OCI-M1 (cell line): ENCODE measurements at regions not wholly inside any gene's neighbourhood (a gene's known extent, or its start where the extent isn't known, plus 50 kb on each side); places are given as distances from the start of the nearest gene placed in this dataset.

Experiments
- DNase-seq: peaks from one replicate; lab custom pipeline; 2025; lab: John Stamatoyannopoulos, UW

GRCh38 chr14:26204366-26204727, 393.5 kb downstream of the NOVA1 start:
- DNase-seq: no peak

GRCh38 chr14:26200687-26201086, 397.1 kb downstream of the NOVA1 start:
- no peak for DNase-seq

DNA sequence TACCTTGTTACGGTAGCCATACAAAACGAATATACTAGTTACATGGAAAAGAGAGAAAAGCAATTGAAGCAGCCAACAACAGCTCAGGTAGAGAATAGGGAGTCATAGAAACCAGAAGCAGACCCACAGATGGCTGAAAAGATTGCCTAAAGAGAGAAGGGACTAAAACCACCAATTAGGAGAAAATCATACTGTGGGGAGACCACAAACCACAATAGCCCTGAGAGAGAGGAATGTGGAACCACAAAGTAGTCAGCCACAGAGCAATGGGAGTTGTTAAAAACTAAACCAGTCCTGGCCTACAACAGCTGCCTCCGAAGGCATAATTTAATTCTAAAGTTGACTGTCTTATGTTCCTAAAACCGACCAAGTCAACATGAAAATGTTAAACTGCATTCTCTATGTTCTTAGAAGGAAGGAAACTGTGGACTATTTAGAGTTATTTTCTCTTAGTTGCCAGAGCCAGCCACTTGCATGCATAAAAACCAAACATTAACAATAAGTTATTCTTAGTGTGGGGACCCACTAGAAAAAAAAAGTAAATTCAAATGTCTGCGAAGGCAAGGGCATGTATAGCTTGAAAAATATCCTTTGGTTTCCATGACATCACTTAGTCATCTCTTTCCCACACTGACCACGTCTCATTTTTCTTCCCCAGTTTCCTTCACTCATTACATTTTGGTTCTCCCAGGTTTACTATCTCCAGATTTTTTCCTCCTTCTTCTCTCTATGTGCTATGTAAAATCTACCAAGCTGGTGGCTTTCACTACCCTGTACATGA, 398.1 kb downstream of the NOVA1 start:
- peak; percentile 78 for DNase-seq

DNA sequence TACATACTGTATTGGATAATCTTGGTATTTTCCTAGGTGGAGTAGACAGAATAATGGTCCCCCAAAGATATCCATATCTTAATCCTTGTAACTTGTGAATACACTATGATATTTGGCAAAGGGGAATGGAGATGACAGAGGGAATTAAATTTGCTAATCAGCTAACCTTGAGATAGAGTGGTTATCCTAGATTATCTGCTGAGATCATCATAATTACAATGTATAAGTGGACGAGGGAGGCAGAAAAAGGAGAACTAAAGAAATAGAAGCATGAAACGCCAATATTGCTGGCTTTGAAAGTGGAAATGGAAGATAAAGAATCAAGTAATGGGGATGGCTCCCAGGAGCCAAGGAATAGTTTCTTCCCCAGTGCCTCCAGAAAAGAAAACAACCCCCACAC, 398.7 kb downstream of the NOVA1 start:
- DNase-seq: no peak

GRCh38 chr14:26194816-26195215, 403.0 kb downstream of the NOVA1 start:
- no peak for DNase-seq

DNA sequence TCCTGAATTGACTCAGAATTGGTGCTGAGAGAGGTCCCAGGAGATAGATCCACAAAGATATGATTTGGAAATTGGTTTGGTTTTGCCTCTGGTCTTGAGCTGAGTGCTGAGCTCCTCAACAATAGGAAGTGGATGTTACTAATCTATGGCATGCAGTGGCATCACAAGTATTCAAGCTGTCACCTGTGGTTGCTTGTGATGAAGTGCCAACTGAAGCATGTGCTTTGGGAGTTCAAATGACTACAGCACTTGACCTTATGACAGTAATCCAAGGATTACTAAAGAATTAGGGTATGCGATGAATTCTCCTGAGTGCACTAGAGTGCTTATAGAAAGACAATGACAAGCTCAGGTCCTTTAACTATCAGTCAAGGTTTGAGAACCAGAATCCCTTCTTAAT, 406.2 kb downstream of the NOVA1 start:
- no peak for DNase-seq

DNA sequence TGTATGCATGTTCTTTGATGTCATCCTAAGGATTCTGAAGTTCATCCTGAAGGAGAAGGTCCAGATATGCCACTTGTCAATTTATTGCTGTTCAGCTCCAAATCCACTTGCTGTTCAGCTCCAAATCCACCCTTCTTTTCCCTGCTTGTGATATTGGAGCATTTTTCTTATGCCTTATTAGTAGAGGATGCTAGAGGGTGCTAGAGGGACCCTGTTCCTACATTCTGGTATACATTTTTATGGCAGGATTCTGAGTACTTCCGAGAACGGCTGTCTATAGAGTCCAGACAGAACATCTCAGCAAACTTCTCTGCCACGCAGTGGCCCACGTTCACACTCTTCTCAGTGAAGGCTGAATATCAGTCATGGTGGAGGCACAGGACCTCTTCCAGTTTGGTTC, 406.7 kb downstream of the NOVA1 start:
- peak; percentile 8 for DNase-seq

DNA sequence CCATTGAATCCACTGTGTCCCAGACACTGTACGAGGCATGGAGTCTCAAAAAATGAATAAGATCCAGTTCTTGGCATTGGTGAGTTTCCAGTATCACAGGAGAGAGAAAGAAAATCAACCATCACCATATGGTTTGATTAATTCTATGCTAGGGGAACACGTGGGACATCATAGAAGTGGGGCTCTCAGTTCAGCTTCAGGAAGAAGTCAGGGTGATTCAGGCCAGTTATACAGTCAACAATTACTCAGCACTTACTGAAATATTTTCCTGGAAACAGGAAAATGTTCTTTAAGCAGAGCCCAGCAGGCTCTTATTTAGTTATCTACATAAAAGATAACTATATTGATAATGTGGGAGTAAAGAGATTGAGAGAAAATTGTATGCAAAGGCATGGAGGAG, 407.2 kb downstream of the NOVA1 start:
- no peak for DNase-seq

- DNase-seq: no peak
These were observed 409.7 kb downstream of the NOVA1 start for GRCh38 chr14:26187996-26188620.

GRCh38 chr14:26180221-26180620, 417.6 kb downstream of the NOVA1 start:
- no peak for DNase-seq

DNA sequence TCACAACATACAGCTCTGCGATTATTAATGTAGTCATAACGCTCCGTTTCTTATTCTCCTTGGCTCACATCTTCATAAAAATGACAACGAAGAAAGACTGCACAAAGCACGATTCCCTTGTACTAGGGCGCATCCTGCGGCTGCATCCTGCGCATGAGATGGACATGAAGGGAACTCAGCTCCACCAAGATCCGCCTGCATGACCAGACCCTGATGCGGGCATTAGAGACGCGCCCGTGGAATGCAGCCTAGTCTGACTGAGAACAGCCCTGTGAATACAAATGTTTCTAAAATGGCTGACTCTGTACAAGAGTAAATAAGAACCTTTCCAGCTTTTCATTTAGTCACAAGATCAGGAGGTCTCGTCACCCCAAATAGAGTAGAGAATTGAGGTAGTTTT, 422.2 kb downstream of the NOVA1 start:
- no peak for DNase-seq

DNA sequence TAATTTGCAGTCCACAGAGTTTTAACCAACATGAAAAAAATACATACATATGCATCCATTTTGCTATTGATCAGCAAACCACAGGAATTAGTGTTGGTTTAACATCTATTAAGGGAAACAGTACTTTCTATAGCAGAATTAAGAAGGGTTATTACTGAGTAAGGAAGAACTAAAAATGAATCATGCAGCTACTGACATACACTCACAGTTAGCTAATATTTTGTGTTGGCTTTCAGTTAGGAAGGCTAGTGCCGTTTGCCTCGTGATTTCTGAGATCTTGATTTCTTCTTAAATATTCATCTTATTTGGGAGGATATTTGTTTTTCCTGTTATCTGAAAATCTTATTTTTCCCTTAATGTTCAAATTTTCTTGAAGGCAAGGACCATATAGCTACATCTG, 423.4 kb downstream of the NOVA1 start:
- no peak for DNase-seq

GRCh38 chr14:26173581-26174110, 424.2 kb downstream of the NOVA1 start:
- DNase-seq: no peak

DNA sequence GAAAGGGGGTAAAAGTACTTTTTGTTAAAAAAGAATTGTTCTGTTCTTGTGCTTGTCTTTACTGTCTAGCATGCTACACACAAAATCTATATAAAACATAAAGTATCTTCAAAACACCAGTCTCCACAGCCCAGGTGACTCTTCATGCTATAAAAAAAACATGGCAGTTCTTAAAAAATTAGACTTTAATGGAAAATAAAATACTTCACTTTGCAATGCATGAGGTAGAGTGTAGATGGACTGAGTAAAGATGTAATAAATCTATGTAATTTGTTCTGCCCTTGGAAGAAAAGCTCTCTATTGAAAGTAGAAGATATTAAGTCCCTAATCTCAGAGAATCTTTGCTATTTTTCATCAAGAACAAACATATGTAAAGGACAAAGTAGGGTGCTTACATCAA, 425.4 kb downstream of the NOVA1 start:
- DNase-seq: no peak

DNA sequence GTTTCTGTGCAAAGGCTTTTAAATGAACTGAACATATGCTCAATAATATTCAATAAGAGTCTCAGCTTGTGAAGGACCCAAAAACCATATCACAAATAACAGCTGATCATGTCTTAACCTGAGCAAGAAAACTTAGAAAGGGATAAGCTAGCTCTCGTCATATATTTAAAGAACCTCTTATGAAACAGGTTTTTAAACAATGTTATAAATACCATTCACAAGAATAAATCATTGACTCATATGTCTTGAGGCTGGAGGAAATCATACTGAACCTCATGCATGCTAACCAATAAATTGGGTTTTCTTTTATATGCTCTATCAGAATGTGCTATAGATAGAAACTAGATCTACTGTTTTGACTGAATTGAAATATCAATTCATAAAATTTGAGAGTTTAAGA, 426.9 kb downstream of the NOVA1 start:
- DNase-seq: no peak

DNA sequence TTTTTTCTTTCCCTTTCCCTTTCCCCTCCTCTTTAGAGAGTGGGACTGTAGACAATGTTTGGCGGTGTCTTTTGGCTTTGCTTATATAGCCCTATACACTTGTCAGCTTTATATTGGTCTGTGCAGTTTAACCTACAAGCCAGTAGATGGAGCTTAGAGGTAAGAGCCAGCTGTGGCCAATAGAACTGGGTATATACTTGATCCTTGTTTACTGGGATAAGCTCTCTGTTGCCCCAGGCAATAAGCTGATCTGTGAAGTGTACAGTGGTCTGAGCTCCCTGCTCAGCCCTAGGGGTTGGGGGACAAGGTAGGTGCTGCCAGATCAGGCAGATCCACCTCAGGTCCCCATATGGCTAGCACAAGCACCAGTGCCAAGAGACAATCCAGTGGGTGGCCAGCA, 434.1 kb downstream of the NOVA1 start:
- DNase-seq: peak; percentile 21

GRCh38 chr14:26157517-26157916, 440.3 kb downstream of the NOVA1 start:
- DNase-seq: no peak

GRCh38 chr14:26143057-26143456, 454.8 kb downstream of the NOVA1 start:
- DNase-seq: peak; percentile 28

GRCh38 chr14:26138764-26139445, 458.9 kb downstream of the NOVA1 start:
- DNase-seq: no peak

- DNase-seq: peak; percentile 0
These were observed 460.7 kb downstream of the NOVA1 start for GRCh38 chr14:26137161-26137560.

GRCh38 chr14:26132061-26132645, 465.7 kb downstream of the NOVA1 start:
- no peak for DNase-seq

GRCh38 chr14:26130690-26131089, 467.1 kb downstream of the NOVA1 start:
- DNase-seq: no peak
